Superior temporal gyrus (tissue), 1 donor: ENCODE measurements at regions not wholly inside any gene's neighbourhood (a gene's known extent, or its start where the extent isn't known, plus 50 kb on each side); places are given as distances from the start of the nearest gene placed in this dataset.
A peak's percentile ranks its signal among the peaks of the same experiment; 100 is the strongest.
"Not testable (repeated sequence)": the region's sequence is repeated elsewhere in the genome, so short reads cannot be mapped to it uniquely, and the experiment has no call there.

Source experiments
- DNase-seq: peaks from one replicate; pipeline ENCODE4 v3.0.0-alpha.2; 2016; ENCODE audit errors: extremely low spot score

GRCh38 chr10:36872702-36873393 lies 252.6 kb upstream of the ANKRD30A start:
- DNase-seq, result no peak

DNA sequence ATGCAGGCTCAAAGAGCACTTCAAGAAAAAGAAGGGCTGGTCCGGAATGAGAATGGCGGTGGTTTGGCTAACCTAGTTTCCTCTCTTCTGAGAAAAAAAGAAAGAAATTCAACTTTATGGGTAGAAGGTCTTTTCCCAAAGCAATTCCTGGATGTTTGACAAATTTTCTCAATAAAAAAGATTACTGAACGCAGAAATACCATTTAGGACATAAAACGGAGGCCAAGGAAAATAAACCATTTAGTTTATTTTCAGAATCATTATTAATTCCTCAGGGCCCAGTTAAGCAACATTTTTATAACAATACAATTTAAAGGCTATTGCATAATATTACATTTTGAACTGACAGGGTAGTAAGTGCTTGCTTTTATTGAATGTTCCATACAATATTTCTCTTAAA lies 284.6 kb upstream of the ANKRD30A start:
- no peak for DNase-seq

DNA sequence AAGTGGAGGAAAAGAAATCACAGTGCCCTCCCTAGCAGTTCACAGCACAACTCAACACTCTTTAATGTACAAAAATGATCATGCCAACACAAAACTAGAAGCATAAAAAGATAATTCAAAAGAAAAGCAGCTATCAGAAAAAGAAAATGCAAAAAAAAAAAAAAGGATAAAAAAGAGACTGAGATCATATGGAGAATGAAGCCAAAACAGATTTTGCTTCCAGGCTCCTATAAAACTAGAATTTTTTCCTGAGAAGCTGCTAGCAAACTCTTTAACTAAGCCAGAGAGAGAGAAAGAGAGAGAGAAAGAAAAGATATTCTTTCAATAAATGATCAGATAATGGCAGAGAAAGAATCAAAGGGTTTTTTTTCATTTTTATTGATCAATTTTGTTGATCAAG lies 288.0 kb upstream of the ANKRD30A start:
- no peak for DNase-seq

DNA sequence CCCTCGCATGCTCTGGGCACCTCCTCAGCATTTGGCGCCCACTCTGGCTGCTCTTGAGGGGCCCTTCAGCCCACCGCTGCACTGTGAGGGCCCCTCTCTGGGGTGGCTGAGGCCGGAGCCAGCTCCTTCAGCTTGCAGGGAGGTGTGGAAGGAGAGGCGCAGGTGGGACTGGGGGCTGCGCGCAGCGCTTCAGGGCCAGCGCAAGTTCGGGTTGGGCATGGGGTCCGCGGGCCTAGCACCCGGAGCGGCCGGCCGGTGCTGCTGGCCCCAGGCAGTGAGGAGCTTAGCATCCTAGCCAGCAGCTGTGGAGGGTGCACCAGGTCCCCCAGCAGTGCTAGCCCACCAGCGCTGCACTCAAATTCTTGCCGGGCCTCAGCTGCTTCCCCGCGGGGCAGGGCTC lies 305.6 kb upstream of the ANKRD30A start:
- no peak for DNase-seq

- no peak for DNase-seq
Measured at GRCh38 chr10:36817898-36818297, 307.5 kb upstream of the ANKRD30A start.

- DNase-seq, result no peak
Measured at GRCh38 chr10:36808625-36809362, 316.6 kb upstream of the ANKRD30A start.

- no peak for DNase-seq
Measured at GRCh38 chr10:36803229-36803628, 322.2 kb upstream of the ANKRD30A start.

- no peak for DNase-seq
Measured at GRCh38 chr10:36802490-36803153, 322.8 kb upstream of the ANKRD30A start.

GRCh38 chr10:36801660-36802059 lies 323.7 kb upstream of the ANKRD30A start:
- no peak for DNase-seq

GRCh38 chr10:36794981-36795380 lies 330.4 kb upstream of the ANKRD30A start:
- DNase-seq, result no peak

DNA sequence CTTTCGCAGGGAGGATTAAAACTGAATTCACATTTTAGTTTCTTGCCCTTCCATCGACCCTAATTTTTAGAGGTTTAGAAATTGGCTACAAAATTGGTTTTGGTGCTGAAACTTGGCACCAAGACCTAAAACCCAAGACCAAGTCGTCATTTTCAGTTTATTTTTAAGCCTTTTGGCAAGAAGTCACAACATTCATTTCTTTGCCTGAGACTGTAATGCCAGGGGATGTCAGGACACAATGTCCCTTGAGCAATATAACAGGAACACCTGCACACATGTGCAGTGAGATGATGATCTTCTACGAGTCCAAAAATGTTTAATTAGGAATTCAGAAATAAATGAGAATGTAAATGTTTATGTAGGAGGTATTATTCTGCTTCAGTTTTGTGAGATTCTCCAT lies 335.4 kb upstream of the ANKRD30A start:
- no peak for DNase-seq

DNA sequence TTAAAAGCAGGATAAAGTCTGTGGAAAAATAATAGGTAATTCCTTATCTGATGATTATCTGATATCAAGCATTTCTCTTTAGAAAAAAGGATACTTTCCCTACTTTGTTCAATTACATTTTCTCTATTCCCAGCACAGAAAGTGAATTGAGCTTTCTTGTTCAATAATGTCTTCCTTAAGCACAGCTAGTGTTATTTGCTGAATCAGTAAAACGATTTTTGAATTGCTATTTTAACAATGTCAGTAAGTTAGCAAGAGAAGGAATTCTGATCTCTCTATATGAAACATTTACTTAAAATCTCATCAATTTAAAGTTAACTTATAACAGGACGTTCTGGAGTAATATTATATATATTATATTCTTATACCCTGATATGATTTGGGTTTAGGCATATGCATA lies 337.2 kb upstream of the ANKRD30A start:
- no peak for DNase-seq

DNA sequence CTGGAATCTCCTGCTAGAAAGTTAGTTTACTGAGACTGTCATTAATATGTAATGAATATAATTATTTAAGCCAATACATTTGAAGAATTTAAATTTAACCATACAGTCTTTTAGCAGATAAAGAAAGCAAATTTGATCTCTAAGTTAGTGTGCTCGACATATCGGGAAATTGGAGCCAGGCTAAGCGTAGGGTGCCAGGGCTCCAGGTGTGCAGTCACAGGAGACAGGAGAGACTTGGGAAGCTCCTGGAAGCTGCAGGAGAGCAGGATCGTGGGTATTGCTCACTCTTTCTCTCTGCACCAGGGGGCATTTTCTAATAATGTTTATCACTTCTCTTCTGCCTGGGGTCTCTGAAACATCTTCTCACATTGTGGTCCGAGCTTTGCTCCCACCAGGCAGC lies 342.0 kb upstream of the ANKRD30A start:
- no peak for DNase-seq

DNA sequence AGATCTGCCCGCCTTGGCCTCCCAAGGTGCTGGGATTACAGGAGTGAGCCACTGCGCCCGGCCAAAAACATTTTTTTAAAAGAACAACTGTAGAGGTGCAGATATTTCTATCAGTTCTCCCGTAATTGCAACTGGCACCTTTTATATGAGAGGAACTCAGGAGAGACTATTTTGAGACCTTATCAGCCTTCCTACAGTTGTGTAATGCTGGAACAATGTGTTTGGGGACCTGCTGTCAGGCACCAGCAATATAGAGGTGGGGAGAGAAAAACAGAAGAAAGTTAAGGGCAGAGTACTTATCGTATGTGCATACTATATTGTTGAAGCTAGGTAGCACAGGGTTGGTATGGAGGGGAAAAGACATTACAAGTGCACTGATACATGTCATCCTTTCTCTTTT lies 343.8 kb upstream of the ANKRD30A start:
- DNase-seq, result no peak

DNA sequence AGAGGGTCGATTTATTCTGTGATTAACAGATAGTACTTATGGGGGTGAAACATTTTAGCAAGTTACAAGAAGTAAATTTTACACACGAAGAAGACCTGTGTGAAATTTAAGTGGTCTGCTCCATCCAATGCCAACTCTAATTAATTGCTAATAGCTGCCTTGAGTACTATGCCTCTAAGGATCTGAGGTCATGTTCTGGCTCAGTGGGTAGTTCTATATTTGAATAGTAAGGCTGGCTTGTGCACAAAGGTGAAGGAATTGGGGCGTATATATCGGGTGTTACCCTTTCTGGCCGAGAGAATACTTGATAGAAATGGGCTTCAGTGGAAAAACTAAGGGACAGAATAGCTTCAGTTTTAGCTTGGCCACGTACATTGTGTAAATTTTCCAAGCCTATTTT lies 345.2 kb upstream of the ANKRD30A start:
- no peak for DNase-seq

GRCh38 chr10:36779238-36779846 lies 346.1 kb upstream of the ANKRD30A start:
- DNase-seq, result peak; percentile 91

GRCh38 chr10:36778651-36779050 lies 346.7 kb upstream of the ANKRD30A start:
- DNase-seq, result no peak

- DNase-seq, result no peak
Measured at GRCh38 chr10:36773652-36774051, 351.7 kb upstream of the ANKRD30A start.

- no peak for DNase-seq
Measured at GRCh38 chr10:36771725-36772124, 353.7 kb upstream of the ANKRD30A start.

DNA sequence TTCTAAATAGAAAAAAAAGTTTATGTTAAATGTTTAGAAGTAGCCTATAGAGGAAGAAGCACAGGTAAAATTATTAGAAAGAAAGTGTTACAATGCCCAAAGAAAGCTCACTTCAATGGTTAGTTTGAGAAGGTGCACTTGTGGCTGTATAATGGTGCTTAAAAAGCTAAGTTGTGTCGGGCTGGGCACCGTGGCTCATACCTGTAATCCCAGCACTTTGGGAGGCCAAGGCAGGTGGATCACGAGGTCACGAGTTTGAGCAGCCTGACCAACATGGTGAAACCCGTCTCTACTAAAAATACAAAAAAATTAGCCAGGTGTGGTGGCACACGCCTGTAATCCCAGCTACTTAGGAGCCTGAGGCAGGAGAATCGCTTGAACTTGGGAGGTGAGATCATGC lies 355.7 kb upstream of the ANKRD30A start:
- not testable (repeated sequence) for DNase-seq

- DNase-seq, result peak; percentile 78
Measured at GRCh38 chr10:36766940-36767339, 358.5 kb upstream of the ANKRD30A start.

- no peak for DNase-seq
Measured at GRCh38 chr10:36766415-36766810, 359.0 kb upstream of the ANKRD30A start.
